GM21717 (cell line): ENCODE measurements at regions not wholly inside any gene's neighbourhood (a gene's known extent, or its start where the extent isn't known, plus 50 kb on each side); places are given as distances from the start of the nearest gene placed in this dataset.

Experiments
- ATAC-seq: cut with Tn5 transposase; IDR thresholded peaks from one replicate; pipeline ENCODE4 v1.9.1; 2021; ENCODE audit warnings: mild to moderate bottlenecking, moderate library complexity; ENCODE audit not compliant: unreplicated experiment

DNA sequence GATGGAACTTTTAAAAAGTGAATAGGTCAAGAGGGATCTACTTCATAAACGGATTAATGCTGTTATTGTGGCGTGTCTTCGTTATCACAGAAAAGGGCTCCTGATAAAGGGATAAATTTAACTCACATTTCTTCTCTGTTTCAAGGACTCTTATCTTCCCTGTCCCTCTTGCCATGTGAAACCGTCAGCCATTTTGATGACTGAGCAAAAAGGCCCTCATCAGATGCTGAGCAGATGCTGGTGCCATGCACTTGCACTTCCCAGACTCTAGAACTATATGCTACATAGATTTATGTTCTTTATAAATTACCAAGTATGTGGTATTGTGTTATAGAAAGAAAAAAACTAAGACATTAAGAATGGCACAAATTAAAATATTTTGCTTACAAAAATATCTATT is 1011.8 kb upstream of the GBE1 start:
- no peak for ATAC-seq

- ATAC-seq: no peak
These were observed 1003.1 kb upstream of the GBE1 start for GRCh38 chr3:82764521-82764920.

DNA sequence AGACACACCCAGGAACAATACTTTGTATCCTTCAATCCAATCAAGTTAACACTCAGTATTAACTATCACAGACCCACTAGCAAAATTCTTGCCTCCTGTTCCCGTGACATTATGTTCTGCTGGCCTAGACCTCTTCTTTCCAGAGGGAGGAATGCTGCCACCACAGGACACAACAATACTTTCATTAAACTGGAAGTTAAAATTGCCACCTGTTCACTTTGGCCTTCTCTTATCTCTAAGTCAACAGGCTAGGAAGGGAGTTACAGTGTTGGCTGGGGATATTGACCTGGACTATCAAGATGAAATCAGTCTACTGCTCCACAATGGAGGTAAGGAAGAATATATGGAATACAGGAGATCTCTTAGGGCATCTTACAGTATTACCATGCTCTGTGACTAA is 1000.4 kb upstream of the GBE1 start:
- ATAC-seq: no peak

GRCh38 chr3:82745544-82745943 is 984.1 kb upstream of the GBE1 start:
- ATAC-seq: no peak

DNA sequence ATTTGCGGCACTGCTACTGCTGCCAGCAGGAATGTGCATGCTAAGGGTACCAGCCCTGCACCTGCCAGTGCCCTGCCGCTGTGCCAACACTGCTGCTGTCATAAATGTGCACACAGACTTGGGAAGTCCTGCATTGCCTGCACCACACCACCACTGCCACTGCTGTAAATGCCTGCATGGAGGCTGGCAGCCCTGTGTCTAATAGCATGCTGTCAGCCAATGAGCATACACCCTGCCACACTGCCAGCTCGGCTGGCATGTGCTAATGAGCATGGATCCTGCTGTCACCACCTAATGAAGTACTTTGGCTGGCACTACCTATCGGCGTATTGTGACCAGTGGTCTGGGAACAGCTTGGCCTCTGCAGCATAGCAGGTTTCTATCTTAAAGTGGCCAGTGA is 981.8 kb upstream of the GBE1 start:
- ATAC-seq: no peak

- ATAC-seq: no peak
These were observed 979.9 kb upstream of the GBE1 start for GRCh38 chr3:82741346-82741745.

DNA sequence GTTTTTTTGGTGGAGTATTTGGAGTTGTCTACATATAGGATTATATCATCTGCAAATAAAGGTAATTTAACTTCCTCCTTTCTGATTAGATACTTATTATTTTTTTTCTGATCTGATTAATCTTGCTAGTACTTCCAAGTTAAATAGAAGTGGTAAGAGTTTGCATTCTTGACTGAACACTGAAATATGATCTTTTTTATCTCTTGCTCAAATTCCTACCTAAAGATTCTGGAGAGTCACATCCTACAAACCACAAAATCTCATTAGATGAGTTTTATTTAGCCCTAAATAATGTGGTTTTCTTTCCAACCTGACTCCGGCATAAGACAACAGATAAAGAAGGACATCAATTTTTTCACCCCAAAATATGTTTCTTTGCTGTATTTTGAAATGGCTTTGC is 977.9 kb upstream of the GBE1 start:
- ATAC-seq: no peak

DNA sequence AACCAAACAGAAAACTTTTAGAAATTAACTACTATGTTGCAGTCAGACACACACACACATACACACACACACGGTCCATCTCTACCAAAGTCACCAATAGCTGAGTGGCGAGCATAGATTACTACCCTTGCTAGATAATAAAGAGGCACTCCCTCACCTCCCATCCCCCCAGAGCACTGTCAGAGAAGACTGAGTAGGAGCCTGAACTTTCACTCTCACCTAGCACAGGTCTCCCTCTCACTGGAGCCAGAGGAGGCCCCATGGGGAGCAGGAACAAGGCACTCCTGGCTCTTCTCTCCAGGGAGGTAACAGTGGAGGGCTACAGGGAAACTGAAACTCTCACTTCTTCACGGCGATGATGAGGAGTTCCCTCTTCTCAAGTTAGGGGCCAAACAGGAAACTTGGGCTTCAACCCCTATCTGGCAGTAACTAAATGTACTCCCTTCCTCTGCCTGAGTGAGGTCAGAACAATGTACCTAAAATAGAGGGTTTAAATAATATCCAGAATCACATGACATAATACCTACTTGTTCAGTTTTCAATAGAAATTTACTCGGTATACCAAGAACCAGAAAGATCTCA is 975.3 kb upstream of the GBE1 start:
- ATAC-seq: no peak

DNA sequence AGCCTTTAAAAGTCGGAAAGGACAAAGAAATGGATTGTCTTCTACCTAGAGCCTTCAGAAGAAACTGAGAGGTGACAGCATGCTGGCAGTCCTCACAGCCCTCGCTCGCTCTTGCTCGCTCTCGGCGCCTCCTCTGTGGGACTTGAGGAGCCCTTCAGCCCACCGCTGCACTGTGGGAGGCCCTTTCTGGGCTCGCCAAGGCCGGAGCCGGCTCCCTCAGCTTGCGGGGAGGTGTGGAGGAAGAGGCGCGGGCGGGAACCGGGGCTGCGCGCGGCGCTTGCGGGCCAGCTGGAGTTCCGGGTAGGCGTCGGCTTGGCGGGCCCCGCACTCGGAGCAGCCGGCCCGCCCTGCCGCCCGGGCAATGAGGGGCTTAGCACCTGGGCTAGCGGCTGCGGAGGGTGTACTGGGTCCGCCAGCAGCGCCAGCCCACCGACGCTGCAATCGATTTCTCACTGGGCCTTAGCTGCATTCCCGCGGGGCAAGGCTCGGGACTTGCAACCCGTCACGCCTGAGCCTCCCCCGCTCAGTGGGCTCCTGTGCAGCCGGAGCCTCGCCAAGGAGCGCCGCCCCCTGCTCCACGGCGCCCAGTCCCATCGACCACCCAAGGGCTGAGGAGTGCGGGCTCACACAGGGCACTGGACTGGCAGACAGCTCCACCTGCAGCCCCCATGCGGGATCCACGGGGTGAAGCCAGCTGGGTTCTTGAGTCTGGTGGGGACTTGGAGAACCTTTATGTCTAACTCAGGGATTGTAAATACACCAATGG is 953.8 kb upstream of the GBE1 start:
- ATAC-seq: no peak

DNA sequence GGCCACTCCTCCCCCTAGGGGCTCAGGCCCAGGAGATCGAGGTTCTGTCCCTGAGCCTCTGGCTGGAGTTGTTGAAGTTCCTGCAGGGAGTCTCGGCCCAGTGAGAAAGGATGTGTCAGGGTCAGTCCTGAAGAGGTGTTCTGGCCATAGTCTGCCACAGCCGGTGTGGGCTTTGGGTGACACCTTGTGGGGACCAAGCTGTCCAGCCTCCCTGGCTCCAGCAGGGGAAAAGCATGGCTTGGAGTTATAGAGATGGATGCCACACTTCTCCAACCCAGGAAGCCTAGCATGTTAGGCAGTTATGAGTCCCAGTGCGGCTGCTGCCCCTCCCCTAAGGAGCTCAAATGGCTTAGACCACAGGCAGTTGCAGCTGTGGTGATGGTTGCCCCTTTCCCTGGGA is 945.6 kb upstream of the GBE1 start:
- ATAC-seq: no peak

DNA sequence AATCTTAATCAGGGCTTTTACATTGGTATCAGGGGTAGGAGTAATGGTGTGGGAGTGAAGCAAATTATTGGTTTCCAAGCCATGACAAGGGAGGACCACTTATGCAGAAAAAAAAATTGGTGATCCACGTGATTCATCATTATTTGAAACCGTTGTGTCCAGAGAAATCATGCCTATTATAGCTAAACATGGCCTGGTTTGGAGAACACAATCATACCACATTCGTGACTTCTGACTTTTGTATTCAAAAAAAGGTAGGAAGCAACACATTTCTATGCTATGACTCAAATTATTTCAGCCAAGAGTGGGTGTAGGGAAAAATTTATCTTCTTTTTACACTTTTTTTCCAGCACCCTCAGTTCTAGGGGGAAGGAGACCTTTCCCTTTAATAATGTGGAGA is 924.3 kb upstream of the GBE1 start:
- no peak for ATAC-seq

- ATAC-seq: no peak
These were observed 915.0 kb upstream of the GBE1 start for GRCh38 chr3:82676356-82677026.

DNA sequence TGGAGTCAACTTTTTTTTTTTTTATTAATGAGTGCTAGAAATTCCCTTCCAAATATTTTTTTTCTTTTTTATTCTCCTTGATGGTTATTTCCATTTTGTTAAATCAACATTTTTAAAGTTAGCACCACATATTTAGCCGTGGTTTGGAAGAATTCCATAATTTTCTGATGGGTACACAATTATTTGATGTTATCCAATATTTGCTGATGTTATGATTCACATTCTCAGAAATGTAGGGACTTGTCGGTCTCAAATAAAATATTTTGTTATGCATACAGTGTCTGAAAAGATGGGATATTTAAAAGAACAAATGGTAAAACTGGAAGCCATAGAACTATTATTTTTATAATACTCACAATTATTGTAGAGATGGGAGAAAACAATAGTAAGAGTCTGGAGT is 911.5 kb upstream of the GBE1 start:
- ATAC-seq: no peak

- ATAC-seq: no peak
These were observed 910.0 kb upstream of the GBE1 start for GRCh38 chr3:82671466-82671865.

- ATAC-seq: no peak
These were observed 893.3 kb upstream of the GBE1 start for GRCh38 chr3:82654708-82655107.

GRCh38 chr3:82643948-82644347 is 882.5 kb upstream of the GBE1 start:
- no peak for ATAC-seq

DNA sequence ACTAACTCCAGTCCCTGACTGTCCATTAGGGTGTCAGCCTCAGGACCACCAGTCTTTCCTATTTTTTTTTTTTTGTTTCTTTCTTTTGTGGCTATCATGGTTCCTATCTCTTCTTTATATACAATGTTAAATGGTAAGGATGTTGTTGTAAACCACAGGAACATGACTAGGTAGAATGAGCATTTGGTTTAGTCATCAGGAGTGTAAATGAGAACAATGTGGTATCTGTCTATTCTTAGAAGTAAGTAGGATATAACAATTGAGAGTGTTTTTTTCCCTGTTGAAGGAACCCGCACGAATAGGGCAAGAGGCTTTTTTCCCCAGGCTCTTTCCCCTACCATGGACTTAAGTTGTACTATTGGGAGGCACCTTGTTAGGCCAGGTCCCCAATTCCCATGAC is 880.3 kb upstream of the GBE1 start:
- no peak for ATAC-seq

DNA sequence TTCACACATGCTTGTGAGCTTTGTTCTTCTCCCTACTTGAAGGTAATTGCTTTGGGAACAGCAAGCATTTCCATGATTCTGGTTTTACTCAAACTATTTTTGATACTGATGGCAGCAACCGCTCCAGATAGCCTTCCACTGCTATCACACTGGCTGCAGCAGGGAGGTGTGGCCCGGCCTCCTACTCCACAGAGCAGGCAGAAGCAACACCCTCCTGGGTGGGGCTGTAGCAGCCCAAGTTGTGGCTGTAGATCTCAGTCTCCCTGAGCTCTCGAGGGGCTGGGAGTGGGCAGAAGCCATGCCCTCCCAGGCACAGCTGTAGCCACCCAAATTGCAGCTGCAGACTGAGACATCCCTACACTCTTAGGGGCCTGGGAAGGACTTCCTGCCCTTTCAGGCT is 878.8 kb upstream of the GBE1 start:
- ATAC-seq: no peak

GRCh38 chr3:82637574-82637973 is 876.1 kb upstream of the GBE1 start:
- ATAC-seq: no peak

DNA sequence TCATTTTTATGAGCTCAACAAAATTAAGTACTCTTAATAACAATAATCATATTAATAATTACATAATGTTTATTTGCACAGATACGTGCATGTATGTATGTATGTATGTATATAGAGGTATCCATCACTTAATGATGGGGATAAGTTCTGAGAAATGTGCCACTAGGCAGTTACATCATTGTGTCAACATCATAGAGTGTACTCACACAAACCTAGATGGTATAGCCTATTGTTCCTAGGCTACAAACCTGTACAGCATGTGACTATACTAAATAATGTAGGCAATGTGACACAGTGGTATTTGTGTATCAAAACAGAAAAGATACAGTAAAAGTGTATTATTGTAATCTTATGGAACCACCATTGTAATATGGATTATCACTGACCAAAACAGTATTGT is 874.7 kb upstream of the GBE1 start:
- no peak for ATAC-seq

- no peak for ATAC-seq
These were observed 871.9 kb upstream of the GBE1 start for GRCh38 chr3:82633319-82633718.

DNA sequence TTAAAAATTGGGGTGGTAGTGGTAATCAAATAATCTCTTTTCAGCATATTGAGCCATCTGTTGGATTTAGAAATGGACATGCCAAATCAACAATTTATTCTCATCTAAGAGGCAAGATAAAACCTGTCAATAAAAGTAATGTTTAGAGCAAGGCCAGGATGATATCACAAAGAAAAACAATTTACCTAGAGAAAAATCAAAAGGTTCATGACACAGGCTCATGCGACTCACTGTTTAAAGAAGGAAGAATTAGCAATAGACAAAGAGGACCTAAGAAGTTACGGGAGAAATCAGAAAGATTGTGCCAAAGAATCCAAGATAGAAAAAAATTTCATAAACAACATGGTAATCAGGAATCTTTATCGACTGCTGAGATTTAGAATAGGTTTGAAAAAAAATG is 868.5 kb upstream of the GBE1 start:
- no peak for ATAC-seq
